Fibroblast of lung (primary cell): ENCODE measurements at regions not wholly inside any gene's neighbourhood (a gene's known extent, or its start where the extent isn't known, plus 50 kb on each side); places are given as distances from the start of the nearest gene placed in this dataset.

Source experiments
- DNase-seq, 2 donors: peaks; one replicate each; pipeline versions ENCODE4 v3.0.0 to v3.0.0-alpha.2; 2010; ENCODE audit warnings: low read depth in 2 of 2
- H2AFZ ChIP-seq: 2 replicates; pipeline ENCODE4 v1.5.1; 2012; ENCODE audit warnings: low read length, control low read depth, inconsistent platforms
- H3K27ac ChIP-seq: 2 replicates; pipeline ENCODE4 v1.5.1; 2011; ENCODE audit warnings: low read length, control low read depth; ENCODE audit not compliant: insufficient read depth
- H3K27me3 ChIP-seq: 2 replicates; pipeline ENCODE4 v1.5.1; 2011; ENCODE audit warnings: mild to moderate bottlenecking, low read length; ENCODE audit not compliant: control insufficient read depth, insufficient read depth
- H3K36me3 ChIP-seq: 2 replicates; pipeline ENCODE4 v1.5.1; 2011; ENCODE audit warnings: low read length; ENCODE audit not compliant: control insufficient read depth, insufficient read depth
- H3K4me1 ChIP-seq: 2 replicates; pipeline ENCODE4 v1.5.1; 2011; ENCODE audit warnings: low read length; ENCODE audit not compliant: control insufficient read depth, insufficient read depth; ENCODE audit errors: extremely low read depth
- H3K4me2 ChIP-seq: 2 replicates; pipeline ENCODE4 v1.5.1; 2011; ENCODE audit warnings: low read length, control low read depth; ENCODE audit not compliant: insufficient read depth; ENCODE audit errors: extremely low read depth
- H3K4me3 ChIP-seq, 4 experiments: fragments of 200-600 bp in 1 of 4; sonication (generic) in 1 of 4; replicated peaks in 1 of 4; 2 replicates each; pipeline ENCODE4 v1.5.1; 2011 to 2016; ENCODE audit warnings: low read length in 4 of 4, low read depth in 3 of 4, mild to moderate bottlenecking in 3 of 4, control low read depth in 2 of 4, inconsistent platforms in 1 of 4, mixed read lengths in 1 of 4; ENCODE audit not compliant: insufficient read depth in 1 of 4; ENCODE audit errors: control extremely low read depth in 1 of 4
- H3K79me2 ChIP-seq: 2 replicates; pipeline ENCODE4 v1.5.1; 2012; ENCODE audit warnings: mild to moderate bottlenecking, low read length, inconsistent platforms; ENCODE audit not compliant: control insufficient read depth, insufficient read depth
- H3K9ac ChIP-seq: 2 replicates; pipeline ENCODE4 v1.5.1; 2011; ENCODE audit warnings: mild to moderate bottlenecking, low read length, control low read depth; ENCODE audit not compliant: insufficient read depth
- H3K9me3 ChIP-seq: 2 replicates; pipeline ENCODE4 v1.5.1; 2012; ENCODE audit warnings: low read depth, low read length; ENCODE audit not compliant: control insufficient read depth, insufficient read depth
- H4K20me1 ChIP-seq: 2 replicates; pipeline ENCODE4 v1.5.1; 2011; ENCODE audit warnings: low read length; ENCODE audit not compliant: control insufficient read depth, insufficient read depth; ENCODE audit errors: extremely low read depth
- CTCF ChIP-seq, 2 donors: IDR thresholded peaks in 1 of 2; conservative IDR thresholded peaks in 1 of 2; 1 replicate in 1 of 2; 2 replicates in 1 of 2; pipeline ENCODE4 v1.5.1; 2011 to 2012; ENCODE audit warnings: low read length in 2 of 2, control low read depth in 1 of 2, inconsistent platforms in 1 of 2, low read depth in 1 of 2, mild to moderate bottlenecking in 1 of 2
- EZH2 ChIP-seq: IDR thresholded peaks from 2 replicates; pipeline ENCODE4 v1.5.1; 2012; ENCODE audit warnings: low read length, control low read depth, mild to moderate bottlenecking; ENCODE audit errors: missing control alignments

- TF ChIP-seq CTCF (conservative IDR thresholded peaks at IDR 0.05 in 1 of 2, IDR thresholded peaks at IDR 0.05 in 1 of 2; ENCODE audit: low read depth in 1 of 2, low read length in 2 of 2) = no peak
- TF ChIP-seq EZH2 = no peak
- H3K9me3 ChIP-seq = no peaks in the 10 kb centered on the region
- no peak overlapping the region for H3K4me3 ChIP-seq
Measured at GRCh38 chr13:89541091-89542030, 1806.1 kb upstream of the MIR17HG start.

GRCh38 chr13:89550938-89551337 is 1796.5 kb upstream of the MIR17HG start:
- TF ChIP-seq CTCF (conservative IDR thresholded peaks at IDR 0.05 in 1 of 2, IDR thresholded peaks at IDR 0.05 in 1 of 2; ENCODE audit: low read depth in 1 of 2, low read length in 2 of 2) (no peak), EZH2 (no peak)
- H2AFZ ChIP-seq = no peak overlapping the region

More at GRCh38 chr13:89541091-89542030, 1806.1 kb upstream of the MIR17HG start:
- H3K27me3 ChIP-seq = no peaks in the 10 kb centered on the region
- no peak overlapping the region for H3K27ac ChIP-seq
- no peak overlapping the region for H3K9ac ChIP-seq
- H2AFZ ChIP-seq = no peak overlapping the region
- H3K79me2 ChIP-seq = no peaks in the 10 kb centered on the region
- no peak for DNase-seq
- no peak overlapping the region for H3K4me2 ChIP-seq
- H3K4me1 ChIP-seq = no peaks in the 10 kb centered on the region
- no peaks in the 10 kb centered on the region for H4K20me1 ChIP-seq
- H3K36me3 ChIP-seq = no peaks in the 10 kb centered on the region

GRCh38 chr13:89554801-89555200 is 1792.7 kb upstream of the MIR17HG start:
- H2AFZ ChIP-seq = no peak overlapping the region
- H3K27me3 ChIP-seq = no peaks in the 10 kb centered on the region
- no peak for TF ChIP-seq EZH2
- TF ChIP-seq CTCF (conservative IDR thresholded peaks at IDR 0.05 in 1 of 2, IDR thresholded peaks at IDR 0.05 in 1 of 2; ENCODE audit: low read depth in 1 of 2, low read length in 2 of 2) = no peak

More at GRCh38 chr13:89550938-89551337, 1796.5 kb upstream of the MIR17HG start:
- no peaks in the 10 kb centered on the region for H3K27me3 ChIP-seq
- H3K27ac ChIP-seq = no peak overlapping the region
- H3K9me3 ChIP-seq = no peaks in the 10 kb centered on the region
- no peak overlapping the region for H3K4me2 ChIP-seq
- H3K9ac ChIP-seq = no peak overlapping the region
- H3K4me1 ChIP-seq = no peaks in the 10 kb centered on the region
- no peaks in the 10 kb centered on the region for H3K36me3 ChIP-seq
- H4K20me1 ChIP-seq = no peaks in the 10 kb centered on the region
- H3K4me3 ChIP-seq = no peak overlapping the region
- DNase-seq = peak in 1 of 2 donors; percentile 74
- no peaks in the 10 kb centered on the region for H3K79me2 ChIP-seq

More at GRCh38 chr13:89554801-89555200, 1792.7 kb upstream of the MIR17HG start:
- Histone ChIP-seq H3K79me2 (no peaks in the 10 kb centered on the region), H3K9ac (no peak overlapping the region), H3K9me3 (no peaks in the 10 kb centered on the region), H3K36me3 (no peaks in the 10 kb centered on the region), H3K4me1 (no peaks in the 10 kb centered on the region), H4K20me1 (no peaks in the 10 kb centered on the region), H3K4me3 (no peak overlapping the region), H3K27ac (no peak overlapping the region), H3K4me2 (no peak overlapping the region)
- DNase-seq = peak in 1 of 2 donors; percentile 10
